ENCODE measurements at regions not wholly inside any gene's neighbourhood (a gene's known extent, or its start where the extent isn't known, plus 50 kb on each side); places are given as distances from the start of the nearest gene placed in this dataset.
A peak's percentile ranks its signal among the peaks of the same experiment; 100 is the strongest.
"Not testable (repeated sequence)": the region's sequence is repeated elsewhere in the genome, so short reads cannot be mapped to it uniquely, and the experiment has no call there.

GRCh38 chr4:10879411-10880110 is 195.0 kb upstream of the CLNK start:
- no peak for DNase-seq

GRCh38 chr4:10878861-10879260 is 194.3 kb upstream of the CLNK start:
- DNase-seq = no peak

- DNase-seq = no peak
Observed at GRCh38 chr4:10877076-10877475, 192.5 kb upstream of the CLNK start.

- DNase-seq = no peak
Observed at GRCh38 chr4:10875144-10875799, 190.7 kb upstream of the CLNK start.

GRCh38 chr4:10873809-10874208 is 189.2 kb upstream of the CLNK start:
- no peak for DNase-seq

GRCh38 chr4:10872833-10873517 is 188.4 kb upstream of the CLNK start:
- no peak for DNase-seq

DNA sequence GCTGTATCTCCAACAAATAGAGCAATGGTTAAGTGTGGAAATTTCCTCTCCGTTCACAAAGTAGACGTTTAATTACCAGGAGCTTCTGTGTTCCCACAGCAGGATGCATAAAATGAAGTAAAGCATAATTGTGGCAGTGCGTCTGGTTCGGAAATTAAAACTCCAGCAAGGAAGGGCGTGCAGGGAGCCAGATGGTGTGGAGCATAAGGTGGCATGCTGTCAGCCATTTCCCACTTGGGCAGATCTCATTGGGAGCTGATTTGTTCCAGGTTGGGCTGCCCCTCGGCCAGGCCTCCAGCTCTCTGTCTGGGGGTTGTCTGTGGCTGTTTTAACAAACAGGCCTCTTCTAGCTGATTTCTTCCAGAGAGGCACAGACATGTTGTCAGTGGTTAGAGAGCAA is 182.1 kb upstream of the CLNK start:
- peak; percentile 88 for DNase-seq

DNA sequence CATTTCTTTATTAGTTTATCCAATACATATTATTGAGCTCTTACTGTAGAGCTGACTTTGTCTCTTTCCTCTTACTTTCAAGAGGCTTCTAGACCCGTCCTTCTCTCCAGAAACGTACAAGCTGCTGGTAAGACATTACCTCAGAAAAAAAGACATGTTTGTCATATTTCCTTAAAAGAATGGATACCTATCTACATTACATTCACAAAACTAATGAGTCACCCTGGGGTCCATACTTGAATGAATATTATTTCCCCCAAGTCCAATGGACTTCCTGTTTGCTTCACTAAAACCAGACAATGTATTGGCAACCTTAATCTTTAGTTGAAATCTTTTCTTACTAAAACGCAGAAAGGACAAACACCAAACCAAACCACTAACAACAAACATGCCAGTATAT is 176.5 kb upstream of the CLNK start:
- DNase-seq = no peak

DNA sequence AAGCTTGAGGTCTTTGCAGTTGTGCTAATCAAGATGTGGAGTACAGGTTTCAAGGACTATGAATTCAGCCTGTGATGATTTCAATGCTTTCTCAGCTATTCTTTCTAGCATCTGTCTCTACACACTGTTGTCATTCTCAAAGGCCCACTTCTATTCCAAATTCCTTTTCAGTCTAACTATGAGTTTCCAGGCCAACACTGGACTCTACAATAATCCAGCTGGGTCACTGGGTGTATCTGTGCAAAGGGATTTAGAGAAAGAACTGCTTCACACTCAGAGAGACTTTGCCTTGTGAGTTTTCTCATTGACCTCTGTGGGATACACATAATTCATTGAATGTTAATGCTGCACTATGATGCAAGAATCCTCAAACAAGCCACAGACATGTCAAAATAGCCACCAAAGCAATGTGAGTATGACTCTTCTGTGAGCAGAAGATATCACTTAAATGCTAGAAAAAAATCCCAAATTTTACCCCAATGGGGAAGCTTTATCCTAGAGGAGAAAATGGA is 171.8 kb upstream of the CLNK start:
- no peak for DNase-seq

GRCh38 chr4:10853196-10853595 is 168.6 kb upstream of the CLNK start:
- DNase-seq = no peak

DNA sequence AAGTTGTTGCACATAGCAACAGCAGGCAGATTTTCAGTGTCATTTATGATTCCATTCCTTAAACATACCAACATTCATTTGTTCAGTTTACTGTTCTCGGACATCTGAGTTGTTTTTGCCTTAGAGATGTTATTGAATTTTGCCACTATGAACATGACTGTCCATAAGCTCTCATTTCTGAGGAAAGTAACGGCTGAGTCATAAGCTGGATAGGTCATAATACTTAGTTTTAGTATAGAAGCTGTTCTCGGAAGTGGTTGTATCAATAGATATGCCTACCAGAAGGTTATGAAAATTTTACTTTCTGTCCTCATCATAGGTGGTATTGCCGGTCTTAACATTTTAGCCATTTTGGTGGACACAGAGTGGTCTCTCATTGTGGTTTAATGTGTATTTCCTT is 157.1 kb upstream of the CLNK start:
- DNase-seq = no peak

GRCh38 chr4:10837151-10837550 is 152.6 kb upstream of the CLNK start:
- DNase-seq = no peak

DNA sequence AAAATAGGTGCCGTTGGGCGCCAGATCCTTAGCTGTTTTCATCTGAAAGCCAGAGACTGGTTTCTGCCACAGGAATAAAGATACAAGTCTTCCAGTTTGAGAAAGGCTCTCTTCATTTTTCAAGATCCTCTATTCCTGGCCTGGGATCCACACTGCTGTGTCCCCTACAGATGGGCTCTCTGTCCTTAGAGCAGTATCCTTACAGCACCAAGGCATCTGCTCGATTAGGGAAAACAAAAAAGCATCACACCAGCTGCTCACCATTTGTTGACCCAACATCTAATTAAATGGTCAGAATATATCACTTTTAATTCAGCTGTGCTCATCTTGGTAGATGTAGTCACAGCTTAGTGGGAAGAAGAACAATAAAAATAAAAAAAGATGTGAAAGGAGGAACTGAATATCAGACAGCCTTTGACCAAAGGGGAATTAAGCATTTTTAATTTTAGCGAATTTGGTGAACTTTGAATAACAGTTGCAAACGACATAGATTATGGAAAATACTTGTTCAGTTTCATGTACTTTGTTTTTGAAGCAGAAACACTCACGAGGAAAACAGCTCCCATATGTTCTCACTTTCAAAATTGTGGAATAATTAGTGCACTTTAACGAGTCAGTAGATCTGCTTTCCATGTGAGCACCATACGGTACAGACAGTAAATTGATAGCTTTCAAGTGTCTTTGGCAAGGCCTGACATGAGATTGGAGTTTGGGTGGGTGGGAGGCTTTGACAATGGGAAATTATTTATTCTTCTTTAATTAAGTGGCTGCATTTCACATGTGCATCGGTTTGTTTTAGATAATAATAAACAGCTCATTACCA is 148.4 kb upstream of the CLNK start:
- peak; percentile 93 for DNase-seq

DNA sequence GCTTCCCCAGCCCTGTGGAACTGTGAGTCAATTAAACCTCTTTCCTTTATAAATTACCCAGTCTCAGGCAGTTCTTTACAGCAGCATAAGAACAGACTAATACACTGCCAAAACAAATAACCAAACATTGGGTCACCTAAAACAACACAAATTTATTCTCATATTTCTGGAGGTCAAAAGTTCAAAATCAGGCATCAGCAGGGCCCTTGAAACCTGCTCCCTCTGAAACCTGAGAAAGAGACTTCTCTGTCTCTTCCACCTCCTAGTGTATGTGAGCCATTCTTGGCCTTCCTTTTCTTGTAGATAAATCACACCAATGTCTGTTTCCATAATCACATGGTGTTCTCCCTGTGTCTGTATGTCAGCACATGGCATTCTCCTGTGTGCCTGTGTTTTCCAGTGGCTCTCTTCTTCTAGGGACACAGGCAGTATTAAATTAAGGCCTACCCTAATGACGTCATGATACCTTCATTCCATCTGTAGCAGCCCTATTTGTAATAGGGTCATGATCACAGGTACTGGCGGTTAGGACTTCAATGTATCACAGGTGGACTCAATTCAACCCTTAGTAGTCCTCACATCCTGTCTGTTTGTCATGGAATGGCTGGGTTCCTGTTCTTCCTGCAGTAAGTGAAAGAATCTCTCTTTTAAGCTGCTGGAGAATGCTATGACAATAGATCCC is 147.3 kb upstream of the CLNK start:
- no peak for DNase-seq

DNA sequence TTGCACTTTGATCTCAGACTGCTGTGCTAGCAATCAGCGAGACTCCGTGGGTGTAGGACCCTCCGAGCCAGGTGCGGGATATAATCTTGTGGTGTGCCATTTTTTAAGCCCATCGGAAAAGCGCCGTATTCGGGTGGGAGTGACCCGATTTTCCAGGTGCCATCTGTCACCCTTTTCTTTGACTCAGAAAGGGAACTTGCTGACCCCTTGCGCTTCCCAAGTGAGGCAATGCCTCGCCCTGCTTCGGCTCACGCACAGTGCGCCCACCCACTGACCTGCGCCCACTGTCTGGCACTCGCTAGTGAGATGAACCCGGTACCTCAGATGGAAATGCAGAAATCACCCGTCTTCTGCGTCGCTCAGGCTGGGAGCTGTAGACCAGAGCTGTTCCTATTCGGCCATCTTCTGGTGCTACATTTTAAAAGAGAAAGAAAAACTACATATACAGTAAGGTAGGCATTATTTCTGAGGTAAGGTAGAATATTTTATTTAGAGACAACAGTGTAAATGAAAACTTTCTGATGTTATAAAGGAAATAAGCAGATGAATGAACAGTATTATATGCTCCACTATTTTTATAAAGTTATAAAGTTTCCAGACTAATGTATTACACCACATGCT is 144.5 kb upstream of the CLNK start:
- not testable (repeated sequence) for DNase-seq

DNA sequence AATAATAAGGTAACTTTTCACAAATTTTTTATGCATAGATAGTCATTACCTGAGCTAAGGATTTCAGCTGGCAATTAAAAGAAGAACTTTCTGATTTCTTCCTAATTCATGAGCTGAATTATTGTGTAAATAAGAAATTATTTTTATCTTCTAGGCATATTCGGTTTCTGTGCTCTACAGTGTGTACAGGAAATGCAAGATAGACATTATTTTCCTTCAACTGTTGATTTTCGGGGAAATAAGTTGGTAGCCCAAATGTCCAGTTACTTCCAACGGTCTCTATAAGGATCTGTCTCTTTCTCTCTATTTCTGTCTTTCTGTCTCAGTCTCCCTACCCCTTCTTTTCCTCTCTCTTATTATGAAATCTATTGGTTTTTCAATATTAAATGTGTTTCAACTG is 137.3 kb upstream of the CLNK start:
- DNase-seq = no peak

DNA sequence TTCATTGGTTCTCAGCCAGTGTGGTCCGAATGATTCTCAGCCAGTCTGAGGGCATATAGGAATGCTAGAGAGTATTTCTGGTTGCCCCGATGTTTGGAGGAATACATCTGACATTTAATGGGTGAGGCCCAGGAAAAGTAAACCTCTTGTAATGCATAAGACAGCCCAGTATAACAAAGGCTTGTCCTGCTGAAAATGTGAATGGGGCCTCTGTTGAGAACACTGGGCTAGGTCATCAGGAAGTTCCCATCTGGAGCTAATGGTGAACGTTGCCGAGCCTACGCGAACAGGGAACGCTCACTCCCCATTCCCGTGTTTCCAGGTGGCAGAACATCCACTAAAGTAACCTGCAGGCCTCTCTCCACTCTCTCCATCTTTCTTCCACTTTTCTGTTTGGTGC is 132.0 kb upstream of the CLNK start:
- no peak for DNase-seq

DNA sequence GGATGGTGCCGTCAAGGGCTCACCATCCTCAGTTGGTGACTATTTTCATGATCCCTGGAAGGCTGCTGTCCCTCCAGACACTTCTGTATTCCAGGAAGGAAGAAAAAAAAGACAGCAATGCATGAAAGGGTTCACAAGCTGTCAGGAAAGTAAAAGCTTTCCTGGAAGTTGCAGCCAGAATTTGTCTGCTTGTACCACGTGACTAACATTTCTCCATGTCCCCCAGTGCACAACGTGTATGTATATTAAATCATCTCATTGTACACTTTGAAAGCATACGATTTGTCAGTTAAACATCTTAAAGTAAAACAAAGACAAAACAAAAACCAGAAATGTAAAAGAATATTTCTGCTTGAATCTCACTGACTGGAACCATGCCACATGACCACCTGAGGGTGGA is 127.4 kb upstream of the CLNK start:
- no peak for DNase-seq

- no peak for DNase-seq
Observed at GRCh38 chr4:10810411-10810810, 125.8 kb upstream of the CLNK start.

GRCh38 chr4:10809905-10810304 is 125.3 kb upstream of the CLNK start:
- DNase-seq = no peak

GRCh38 chr4:10808591-10808990 is 124.0 kb upstream of the CLNK start:
- peak; percentile 56 for DNase-seq

Measured in NCI-H1694 (cell line).